SK-N-SH (cell line): ENCODE measurements at regions not wholly inside any gene's neighbourhood (a gene's known extent, or its start where the extent isn't known, plus 50 kb on each side); places are given as distances from the start of the nearest gene placed in this dataset.

ENCODE experiments used
- CTCF ChIA-PET: fragments of 300-600, 350-600 bp; formaldehyde crosslinking; extraction: SDS; loops from one replicate; lab custom pipeline; 2021; lab: Yijun Ruan, JAX
- POLR2A ChIA-PET: fragments of 350-600 bp; sonication (Branson Sonifier 250); formaldehyde crosslinking; extraction: SDS; loops from one replicate; lab custom pipeline; 2020; ENCODE audit warnings: antibody characterized with exemption, inconsistent platforms; lab: Yijun Ruan, JAX
- DNase-seq: peaks from one replicate; pipeline ENCODE4 v3.0.0; 2012
- H2AFZ ChIP-seq: fragments of 200-600 bp; sonication (generic); 2 replicates; pipeline ENCODE4 v1.8.1; 2016; ENCODE audit warnings: antibody characterized with exemption, mild to moderate bottlenecking, low read depth
- H3F3A ChIP-seq: fragments of 200-600 bp; sonication (generic); replicated peaks from 2 replicates; pipeline ENCODE3; 2016; ENCODE audit warnings: antibody characterized with exemption, mild to moderate bottlenecking; ENCODE audit not compliant: insufficient read depth
- H3K27ac ChIP-seq, 2 experiments: fragments of 200-500 bp in 1 of 2; fragments of 200-600 bp in 1 of 2; sonication (Bioruptor generic) in 1 of 2; sonication (generic), shearing (Covaris generic) in 1 of 2; 2 replicates each; pipeline versions ENCODE4 v1.5.1 to v1.6.1; 2014 to 2016; ENCODE audit warnings: low read depth in 2 of 2, inconsistent platforms in 1 of 2, low read length in 1 of 2, mild to moderate bottlenecking in 1 of 2, mixed read lengths in 1 of 2
- H3K27me3 ChIP-seq: fragments of 200-600 bp; sonication (generic), shearing (Covaris generic); 2 replicates; pipeline ENCODE4 v1.6.1; 2016; ENCODE audit warnings: mixed run types; ENCODE audit not compliant: insufficient read depth
- H3K36me3 ChIP-seq, 2 experiments: fragments of 200-500 bp in 1 of 2; fragments of 200-600 bp in 1 of 2; sonication (Bioruptor generic) in 1 of 2; sonication (generic) in 1 of 2; replicated peaks in 1 of 2; 2 replicates each; pipeline versions ENCODE3 to v1.5.1; 2014 to 2016; ENCODE audit warnings: low read length in 1 of 2, mild to moderate bottlenecking in 1 of 2; ENCODE audit not compliant: insufficient read depth in 2 of 2, control insufficient read depth in 1 of 2
- H3K4me1 ChIP-seq, 2 experiments: fragments of 200-500 bp in 1 of 2; fragments of 200-600 bp in 1 of 2; sonication (Bioruptor generic) in 1 of 2; sonication (generic), shearing (Covaris generic) in 1 of 2; 2 replicates each; pipeline versions ENCODE4 v1.5.1 to v1.6.1; 2014 to 2016; ENCODE audit warnings: low read depth in 1 of 2, low read length in 1 of 2, mixed run types in 1 of 2; ENCODE audit not compliant: insufficient read depth in 2 of 2, control insufficient read depth in 1 of 2
- H3K4me2 ChIP-seq: fragments of 200-600 bp; sonication (generic), shearing (Covaris generic); 2 replicates; pipeline ENCODE4 v1.6.1; 2017; ENCODE audit warnings: mixed run types
- H3K4me3 ChIP-seq, 2 experiments: fragments of 200-500 bp in 1 of 2; fragments of 200-600 bp in 1 of 2; sonication (Bioruptor generic) in 1 of 2; sonication (generic), shearing (Covaris generic) in 1 of 2; 2 replicates each; pipeline versions ENCODE4 v1.5.1 to v1.8.1; 2014 to 2016; ENCODE audit warnings: low read depth in 2 of 2, inconsistent platforms in 1 of 2, low read length in 1 of 2, mild to moderate bottlenecking in 1 of 2, mixed read lengths in 1 of 2, moderate library complexity in 1 of 2
- H3K79me2 ChIP-seq: fragments of 200-600 bp; sonication (generic); 2 replicates; pipeline ENCODE4 v1.8.1; 2017; ENCODE audit warnings: mild to moderate bottlenecking; ENCODE audit not compliant: insufficient read depth
- H3K9ac ChIP-seq: fragments of 200-600 bp; sonication (generic); 2 replicates; pipeline ENCODE4 v1.6.1; 2017; ENCODE audit warnings: mixed run types
- H3K9me2 ChIP-seq: fragments of 200-600 bp; sonication (generic); 2 replicates; pipeline ENCODE4 v1.6.1; 2017; ENCODE audit warnings: mixed run types
- H3K9me3 ChIP-seq: fragments of 200-600 bp; sonication (generic); 2 replicates; pipeline ENCODE4 v1.6.1; 2017; ENCODE audit warnings: mixed run types, mild to moderate bottlenecking, moderate library complexity
- H4K20me1 ChIP-seq: fragments of 200-600 bp; sonication (generic); 2 replicates; pipeline ENCODE4 v1.6.1; 2017; ENCODE audit warnings: mild to moderate bottlenecking, mixed run types; ENCODE audit not compliant: insufficient read depth
- CHD2 ChIP-seq: fragments of 150-350 bp; IDR thresholded peaks from 2 replicates; pipeline ENCODE4 v1.6.1; 2018; ENCODE audit warnings: low read length; ENCODE audit not compliant: partially characterized antibody
- EZH2phosphoT487 ChIP-seq: fragments of 200-600 bp; sonication (generic); IDR thresholded peaks from 2 replicates; pipeline ENCODE4 v1.6.1; 2017; ENCODE audit warnings: low read depth, mixed run types, mild to moderate bottlenecking, antibody characterized with exemption, moderate library complexity, borderline replicate concordance
- FOSL2 ChIP-seq: IDR thresholded peaks from 2 replicates; pipeline ENCODE4 v1.4.0; 2012; ENCODE audit warnings: low read depth, mild to moderate bottlenecking, moderate library complexity, borderline replicate concordance
- FOXJ3 ChIP-seq: sonication (generic); formaldehyde crosslinking; IDR thresholded peaks from 2 replicates; pipeline ENCODE4 v1.5.1; 2020; ENCODE audit warnings: mild to moderate bottlenecking, missing genetic modification reagents
- FOXM1 ChIP-seq: IDR thresholded peaks from 2 replicates; pipeline ENCODE4 v1.4.0; 2012; ENCODE audit warnings: low read depth, mild to moderate bottlenecking
- GATA2 ChIP-seq: sonication (generic); formaldehyde crosslinking; IDR thresholded peaks from 2 replicates; pipeline ENCODE4 v1.5.0; 2020; ENCODE audit warnings: mild to moderate bottlenecking, missing genetic modification reagents
- PBX3 ChIP-seq: IDR thresholded peaks from 2 replicates; pipeline ENCODE4; 2012
- RFX5 ChIP-seq: IDR thresholded peaks from 2 replicates; pipeline ENCODE4 v1.6.1; 2012; ENCODE audit warnings: mild to moderate bottlenecking, improper control_type of control experiment, low read length
- RXRA ChIP-seq: IDR thresholded peaks from 2 replicates; pipeline ENCODE4 v1.4.0; 2012; ENCODE audit warnings: low read depth, mild to moderate bottlenecking, borderline replicate concordance
- TAF1 ChIP-seq: IDR thresholded peaks from 2 replicates; pipeline ENCODE4 v1.6.1; 2012; ENCODE audit warnings: low read depth, mild to moderate bottlenecking, low read length, moderate library complexity, borderline replicate concordance
- USF1 ChIP-seq: IDR thresholded peaks from 2 replicates; pipeline ENCODE4 v1.4.0; 2012; ENCODE audit warnings: low read depth, borderline replicate concordance
- USF2 ChIP-seq: fragments of 150-350 bp; IDR thresholded peaks from 2 replicates; pipeline ENCODE4 v1.6.1; 2017; ENCODE audit warnings: antibody characterized with exemption, low read length, low read depth, borderline replicate concordance
- YY1 ChIP-seq: IDR thresholded peaks from 2 replicates; pipeline ENCODE4 v1.4.0; 2012; ENCODE audit warnings: low read depth, mild to moderate bottlenecking
- WGBS: methylation state at CpG from one replicate; pipeline ENCODE4 v1.1.6; 2017; ENCODE audit warnings: low lambda C conversion rate; 5-methylcytosine and 5-hydroxymethylcytosine counted together
- TF ChIP-seq, protein P1 (sequence below): fragments of 200-600 bp; sonication (generic); IDR thresholded peaks from 2 replicates; pipeline ENCODE4 v1.6.1; 2017; ENCODE audit warnings: antibody characterized with exemption, mild to moderate bottlenecking, moderate library complexity
- TF ChIP-seq, protein P2 (sequence below): IDR thresholded peaks from 2 replicates; pipeline ENCODE4 v1.4.0; 2012; ENCODE audit warnings: low read depth

- H4K20me1 ChIP-seq: no peaks in the 10 kb centered on the region
- WGBS: 78% methylated on average over 7 of the region's 7 CpGs
Measured at GRCh38 chr10:43320226-43320625, 51.2 kb upstream of the FXYD4 start.

More at GRCh38 chr10:43320226-43320625, 51.2 kb upstream of the FXYD4 start:
- H3K9me3 ChIP-seq: no peaks in the 10 kb centered on the region
- H2AFZ ChIP-seq: no peak overlapping the region
- H3K27ac ChIP-seq: no peak overlapping the region
- peaks cover 0 to 7% of the 10 kb centered on the region in 2 experiments; a peak in 1 of 4 replicates for H3K4me1 ChIP-seq
- CTCF ChIA-PET: interaction anchor here (0.7 to 1.4 kb wide), 3 partner anchors 12 to 29 kb away, joined by 3 to 4 read pairs (median 4); no protein-coding TSS in a partner anchor
- no peaks in the 10 kb centered on the region; the same call in 1 of the 2 replicates for H3K27me3 ChIP-seq
- H3K9ac ChIP-seq: no peak overlapping the region
- no peaks in the 10 kb centered on the region for H3K36me3 ChIP-seq
- POLR2A ChIA-PET: no interaction called here
- TF ChIP-seq, protein P1, sequence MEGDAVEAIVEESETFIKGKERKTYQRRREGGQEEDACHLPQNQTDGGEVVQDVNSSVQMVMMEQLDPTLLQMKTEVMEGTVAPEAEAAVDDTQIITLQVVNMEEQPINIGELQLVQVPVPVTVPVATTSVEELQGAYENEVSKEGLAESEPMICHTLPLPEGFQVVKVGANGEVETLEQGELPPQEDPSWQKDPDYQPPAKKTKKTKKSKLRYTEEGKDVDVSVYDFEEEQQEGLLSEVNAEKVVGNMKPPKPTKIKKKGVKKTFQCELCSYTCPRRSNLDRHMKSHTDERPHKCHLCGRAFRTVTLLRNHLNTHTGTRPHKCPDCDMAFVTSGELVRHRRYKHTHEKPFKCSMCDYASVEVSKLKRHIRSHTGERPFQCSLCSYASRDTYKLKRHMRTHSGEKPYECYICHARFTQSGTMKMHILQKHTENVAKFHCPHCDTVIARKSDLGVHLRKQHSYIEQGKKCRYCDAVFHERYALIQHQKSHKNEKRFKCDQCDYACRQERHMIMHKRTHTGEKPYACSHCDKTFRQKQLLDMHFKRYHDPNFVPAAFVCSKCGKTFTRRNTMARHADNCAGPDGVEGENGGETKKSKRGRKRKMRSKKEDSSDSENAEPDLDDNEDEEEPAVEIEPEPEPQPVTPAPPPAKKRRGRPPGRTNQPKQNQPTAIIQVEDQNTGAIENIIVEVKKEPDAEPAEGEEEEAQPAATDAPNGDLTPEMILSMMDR: no peak
- TF ChIP-seq PBX3 (no peak), YY1 (no peak), FOSL2 (no peak), USF1 (no peak), GATA2 (CRISPR knock-in tag) (no peak), FOXJ3 (CRISPR knock-in tag) (no peak), FOXM1 (no peak), TAF1 (no peak), RFX5 (no peak), USF2 (no peak), CHD2 (no peak), RXRA (no peak), EZH2phosphoT487 (no peak)
- TF ChIP-seq, protein P2, sequence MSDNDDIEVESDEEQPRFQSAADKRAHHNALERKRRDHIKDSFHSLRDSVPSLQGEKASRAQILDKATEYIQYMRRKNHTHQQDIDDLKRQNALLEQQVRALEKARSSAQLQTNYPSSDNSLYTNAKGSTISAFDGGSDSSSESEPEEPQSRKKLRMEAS: no peak
- TF ChIP-seq, all 33 proteins: peak for 0
- no peaks in the 10 kb centered on the region for H3K9me2 ChIP-seq
- no peak overlapping the region for H3K4me3 ChIP-seq
- no peak for DNase-seq
- H3K4me2 ChIP-seq: no peak overlapping the region
- H3F3A ChIP-seq: no peaks in the 10 kb centered on the region
- H3K79me2 ChIP-seq: no peaks in the 10 kb centered on the region
